ENCODE measurements at regions not wholly inside any gene's neighbourhood (a gene's known extent, or its start where the extent isn't known, plus 50 kb on each side); places are given as distances from the start of the nearest gene placed in this dataset.

GRCh38 chr21:23292292-23292691 is 2294.1 kb downstream of the NCAM2 start:
- TF ChIP-seq REPIN1 (tag by site-specific recombination; IDR thresholded peaks at IDR 0.05; ENCODE audit: low read depth) (no peak), ZNF548 (tag by site-specific recombination; IDR thresholded peaks at IDR 0.05) (no peak), ZNF133 (tag by site-specific recombination; IDR thresholded peaks at IDR 0.05) (no peak), CTCF (tag by site-specific recombination; IDR thresholded peaks at IDR 0.05) (no peak)

Data from HEK293 (cell line).